ENCODE measurements at regions not wholly inside any gene's neighbourhood (a gene's known extent, or its start where the extent isn't known, plus 50 kb on each side); places are given as distances from the start of the nearest gene placed in this dataset.

DNA sequence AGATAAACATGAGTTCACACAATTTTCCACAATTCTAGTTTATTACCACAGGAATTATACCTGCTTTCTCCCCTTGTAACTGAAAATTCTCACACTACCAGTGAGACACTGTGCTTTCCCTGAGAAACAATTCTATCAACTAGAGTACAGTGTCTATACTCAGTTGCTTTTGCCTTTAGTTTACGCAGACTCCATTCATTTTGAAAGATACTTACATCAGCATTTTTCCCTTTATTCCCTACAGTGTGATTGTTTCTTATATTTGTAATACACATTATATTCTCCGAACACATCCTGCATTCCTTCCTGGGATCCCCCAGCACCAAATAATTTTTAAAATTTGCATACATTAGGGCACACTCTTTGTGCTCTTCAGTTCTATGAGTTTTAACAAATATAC, 1455.5 kb downstream of the SUCLG1 start:
- TF ChIP-seq, protein P1, sequence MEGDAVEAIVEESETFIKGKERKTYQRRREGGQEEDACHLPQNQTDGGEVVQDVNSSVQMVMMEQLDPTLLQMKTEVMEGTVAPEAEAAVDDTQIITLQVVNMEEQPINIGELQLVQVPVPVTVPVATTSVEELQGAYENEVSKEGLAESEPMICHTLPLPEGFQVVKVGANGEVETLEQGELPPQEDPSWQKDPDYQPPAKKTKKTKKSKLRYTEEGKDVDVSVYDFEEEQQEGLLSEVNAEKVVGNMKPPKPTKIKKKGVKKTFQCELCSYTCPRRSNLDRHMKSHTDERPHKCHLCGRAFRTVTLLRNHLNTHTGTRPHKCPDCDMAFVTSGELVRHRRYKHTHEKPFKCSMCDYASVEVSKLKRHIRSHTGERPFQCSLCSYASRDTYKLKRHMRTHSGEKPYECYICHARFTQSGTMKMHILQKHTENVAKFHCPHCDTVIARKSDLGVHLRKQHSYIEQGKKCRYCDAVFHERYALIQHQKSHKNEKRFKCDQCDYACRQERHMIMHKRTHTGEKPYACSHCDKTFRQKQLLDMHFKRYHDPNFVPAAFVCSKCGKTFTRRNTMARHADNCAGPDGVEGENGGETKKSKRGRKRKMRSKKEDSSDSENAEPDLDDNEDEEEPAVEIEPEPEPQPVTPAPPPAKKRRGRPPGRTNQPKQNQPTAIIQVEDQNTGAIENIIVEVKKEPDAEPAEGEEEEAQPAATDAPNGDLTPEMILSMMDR (IDR thresholded peaks at IDR 0.05), result no peak
- no peak for TF ChIP-seq POLR2A (IDR thresholded peaks at IDR 0.05)

Measured in testis (tissue), 2 donors.